Uterus (tissue), 3 donors: ENCODE measurements at regions not wholly inside any gene's neighbourhood (a gene's known extent, or its start where the extent isn't known, plus 50 kb on each side); places are given as distances from the start of the nearest gene placed in this dataset.

Experiments
- DNase-seq, 2 donors: peaks; one replicate each; pipeline ENCODE4 v3.0.0-alpha.2; 2019 to 2020
- H3K27ac ChIP-seq, 2 donors: fragments of 200-600 bp; sonication (generic); 1 replicate in 1 of 2; 2 replicates in 1 of 2; pipeline ENCODE4 v1.5.1; 2016 to 2018
- H3K27me3 ChIP-seq, 2 donors: fragments of 200-600 bp; sonication (generic); one replicate each; pipeline ENCODE4 v1.5.1; 2018 to 2019; ENCODE audit warnings: control low read depth in 1 of 2
- H3K36me3 ChIP-seq, 2 donors: fragments of 200-600 bp; sonication (generic); one replicate each; pipeline ENCODE4 v1.5.1; 2019; ENCODE audit warnings: control low read depth in 1 of 2
- H3K4me1 ChIP-seq, 2 donors: fragments of 200-600 bp; sonication (generic); one replicate each; pipeline ENCODE4 v1.5.1; 2018 to 2019; ENCODE audit warnings: control low read depth in 1 of 2
- H3K4me3 ChIP-seq, 2 donors: fragments of 200-600 bp; sonication (generic); 1 replicate in 1 of 2; 2 replicates in 1 of 2; pipeline ENCODE4 v1.5.1; 2018 to 2019; ENCODE audit warnings: mild to moderate bottlenecking in 1 of 2
- H3K9me3 ChIP-seq, 2 donors: fragments of 200-600 bp; sonication (generic); one replicate each; pipeline ENCODE4 v1.5.1; 2019; ENCODE audit warnings: control low read depth in 1 of 2
- CTCF ChIP-seq, 4 experiments: fragments of 200-600 bp in 2 of 4; fragments of 450-650 bp in 2 of 4; sonication (generic) in 2 of 4; IDR thresholded peaks; one replicate each; pipeline ENCODE4 v1.5.1; 2016 to 2019; ENCODE audit warnings: antibody characterized with exemption in 4 of 4, mild to moderate bottlenecking in 2 of 4, moderate library complexity in 1 of 4
- POLR2A ChIP-seq, 2 donors: fragments of 450-650 bp; IDR thresholded peaks; one replicate each; pipeline ENCODE4 v1.6.1; 2016; ENCODE audit warnings: antibody characterized with exemption in 2 of 2, mild to moderate bottlenecking in 1 of 2, moderate library complexity in 1 of 2
- intact Hi-C: fragments of 100-400 bp; cut with DNase I; formaldehyde crosslinking; loops from one replicate; pipeline ENCODE4 v1.15.1; 2023; ENCODE audit warnings: low total_unique reads
- donor health status: DM: yes; HTN: yes; CAD: no.

- intact Hi-C loops = no loop called here
- H3K4me3 ChIP-seq = no peak overlapping the region
- no peaks in the 10 kb centered on the region for H3K4me1 ChIP-seq
- H3K9me3 ChIP-seq = no peaks in the 10 kb centered on the region
- no peak overlapping the region for H3K27ac ChIP-seq
- no peaks in the 10 kb centered on the region for H3K36me3 ChIP-seq
- H3K27me3 ChIP-seq = no peaks in the 10 kb centered on the region
- TF ChIP-seq CTCF (IDR thresholded peaks at IDR 0.05) = no peak
- no peak for TF ChIP-seq POLR2A (IDR thresholded peaks at IDR 0.05)
- no peak for DNase-seq
Measured at GRCh38 chr15:39310633-39311032, 270.2 kb upstream of the THBS1 start.

DNA sequence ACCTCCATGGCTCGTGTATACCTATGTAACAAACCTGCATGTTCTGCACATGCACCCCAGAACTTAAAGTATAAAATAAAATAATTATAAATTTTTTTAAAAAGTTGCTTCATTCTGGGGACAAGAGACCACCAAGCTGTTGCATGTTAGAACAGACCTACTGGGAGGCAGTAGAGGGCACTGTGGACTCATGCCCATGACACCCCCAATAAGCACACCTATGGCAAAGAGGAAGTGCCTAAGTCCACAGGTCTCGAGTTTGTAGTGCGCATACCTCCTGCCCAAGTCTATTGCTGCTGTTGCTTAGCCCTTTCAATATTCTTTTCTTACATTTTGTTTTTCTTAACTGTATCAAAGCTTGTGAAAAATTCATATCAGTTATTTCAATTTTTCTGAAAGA lies 267.9 kb upstream of the THBS1 start:
- no peak overlapping the region for H3K4me3 ChIP-seq
- H3K27me3 ChIP-seq = no peaks in the 10 kb centered on the region
- H3K27ac ChIP-seq = no peak overlapping the region
- no peaks in the 10 kb centered on the region for H3K4me1 ChIP-seq
- intact Hi-C loops = no loop called here
- H3K9me3 ChIP-seq = no peaks in the 10 kb centered on the region
- TF ChIP-seq CTCF (IDR thresholded peaks at IDR 0.05) (no peak), POLR2A (IDR thresholded peaks at IDR 0.05) (no peak)
- H3K36me3 ChIP-seq = no peaks in the 10 kb centered on the region
- no peak for DNase-seq

- no peak for TF ChIP-seq CTCF (IDR thresholded peaks at IDR 0.05)
- no peak for TF ChIP-seq POLR2A (IDR thresholded peaks at IDR 0.05)
- intact Hi-C loops = no loop called here
Measured at GRCh38 chr15:39313467-39313866, 267.4 kb upstream of the THBS1 start.

GRCh38 chr15:39313881-39314280 lies 267.0 kb upstream of the THBS1 start:
- no peaks in the 10 kb centered on the region for H3K9me3 ChIP-seq
- no peak for DNase-seq
- no peaks in the 10 kb centered on the region for H3K27me3 ChIP-seq
- no peak overlapping the region for H3K27ac ChIP-seq
- no peaks in the 10 kb centered on the region for H3K36me3 ChIP-seq
- no peak overlapping the region for H3K4me3 ChIP-seq
- no peak for TF ChIP-seq CTCF (IDR thresholded peaks at IDR 0.05)
- TF ChIP-seq POLR2A (IDR thresholded peaks at IDR 0.05) = no peak
- intact Hi-C loops = no loop called here
- H3K4me1 ChIP-seq = no peaks in the 10 kb centered on the region

More at GRCh38 chr15:39313467-39313866, 267.4 kb upstream of the THBS1 start:
- Histone ChIP-seq H3K36me3 (no peaks in the 10 kb centered on the region), H3K27ac (no peak overlapping the region), H3K4me1 (no peaks in the 10 kb centered on the region), H3K4me3 (no peak overlapping the region), H3K27me3 (no peaks in the 10 kb centered on the region), H3K9me3 (no peaks in the 10 kb centered on the region)
- no peak for DNase-seq

DNA sequence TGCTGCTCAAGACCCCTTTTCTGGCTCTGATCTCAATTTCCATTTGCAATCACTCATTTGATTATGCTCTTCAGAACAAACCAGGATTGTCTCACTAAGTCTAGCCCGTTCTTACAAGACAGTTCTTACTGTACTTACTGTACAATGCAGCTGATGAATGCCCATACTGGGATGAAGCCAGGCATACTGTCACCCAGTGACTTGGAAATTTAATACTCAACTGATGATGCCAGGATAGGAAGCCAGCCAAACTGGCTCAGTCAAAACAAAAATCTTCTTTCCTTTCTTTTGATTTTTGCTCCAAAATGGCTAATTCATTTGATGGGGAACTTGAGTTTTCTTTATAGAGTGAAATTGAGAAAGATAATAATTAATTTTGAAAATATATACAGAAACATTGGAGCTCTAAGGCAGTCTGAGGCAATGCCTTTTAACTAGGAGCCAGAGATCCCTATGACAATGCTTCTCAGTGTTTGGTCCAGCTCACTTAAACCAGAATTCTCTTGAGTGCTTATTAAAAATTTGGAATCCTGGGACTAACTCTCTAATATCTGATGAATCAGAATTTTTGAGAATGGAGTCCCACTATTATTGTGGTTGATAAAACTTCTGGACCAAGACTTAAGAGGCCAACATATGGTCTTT lies 265.6 kb upstream of the THBS1 start:
- no peak for DNase-seq
- Histone ChIP-seq H3K4me1 (no peaks in the 10 kb centered on the region), H3K27ac (no peak overlapping the region), H3K4me3 (no peak overlapping the region), H3K36me3 (no peaks in the 10 kb centered on the region), H3K27me3 (no peaks in the 10 kb centered on the region), H3K9me3 (no peaks in the 10 kb centered on the region)
- no peak for TF ChIP-seq POLR2A (IDR thresholded peaks at IDR 0.05)
- TF ChIP-seq CTCF (IDR thresholded peaks at IDR 0.05) = no peak
- intact Hi-C loops = no loop called here
